ENCODE measurements at regions not wholly inside any gene's neighbourhood (a gene's known extent, or its start where the extent isn't known, plus 50 kb on each side); places are given as distances from the start of the nearest gene placed in this dataset.

- DNase-seq (ENCODE audit: low spot score) = no peak
Measured at GRCh38 chr20:6616421-6616820, 151.1 kb upstream of the BMP2 start.

- DNase-seq (ENCODE audit: low spot score) = no peak
Measured at GRCh38 chr20:6614836-6615235, 152.7 kb upstream of the BMP2 start.

DNA sequence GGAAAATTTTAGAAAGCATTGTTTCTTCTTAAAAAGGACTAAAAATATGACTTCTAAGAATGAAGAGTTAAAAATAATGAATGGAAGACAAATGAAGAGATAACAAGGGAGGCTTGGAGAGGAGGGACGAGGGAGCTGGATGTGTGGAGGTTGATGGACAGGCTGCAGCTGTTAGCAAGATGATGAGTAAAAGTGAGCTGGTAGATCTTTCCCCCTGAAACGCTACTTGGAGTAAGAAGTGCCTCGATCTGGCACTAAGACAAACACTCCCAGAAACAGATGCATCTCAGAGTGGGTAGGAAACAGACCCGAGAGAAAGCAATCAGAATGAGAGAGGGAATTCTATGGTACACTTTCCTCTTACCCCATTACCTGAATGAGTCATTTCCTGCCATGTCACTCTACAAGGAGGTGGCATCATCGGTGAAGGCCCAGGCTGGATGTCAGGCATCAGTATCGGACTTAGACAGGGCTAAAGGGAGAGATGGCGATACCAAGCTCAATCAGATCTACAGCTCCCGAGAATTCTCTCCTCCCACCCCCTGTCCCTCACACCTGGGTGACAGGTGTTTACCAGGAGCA is 154.1 kb upstream of the BMP2 start:
- DNase-seq (ENCODE audit: low spot score) = no peak

DNA sequence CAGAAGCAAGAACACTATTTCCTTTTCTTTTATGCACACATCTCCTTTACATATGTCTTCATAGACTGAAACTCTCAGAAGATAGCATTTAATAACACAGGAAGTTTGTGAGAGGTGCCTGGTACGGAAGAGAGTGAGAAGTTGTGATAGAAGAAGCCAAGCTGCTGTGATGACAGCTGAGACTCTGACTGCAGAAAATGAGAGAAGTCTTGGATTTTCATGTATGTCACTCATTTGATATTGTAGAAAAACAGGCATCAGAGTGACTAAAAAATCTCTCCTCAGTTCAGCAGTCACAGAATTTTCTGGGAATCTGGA is 154.9 kb upstream of the BMP2 start:
- DNase-seq (ENCODE audit: low spot score) = no peak

- no peak for DNase-seq (ENCODE audit: low spot score)
Measured at GRCh38 chr20:6611911-6612605, 155.4 kb upstream of the BMP2 start.

DNA sequence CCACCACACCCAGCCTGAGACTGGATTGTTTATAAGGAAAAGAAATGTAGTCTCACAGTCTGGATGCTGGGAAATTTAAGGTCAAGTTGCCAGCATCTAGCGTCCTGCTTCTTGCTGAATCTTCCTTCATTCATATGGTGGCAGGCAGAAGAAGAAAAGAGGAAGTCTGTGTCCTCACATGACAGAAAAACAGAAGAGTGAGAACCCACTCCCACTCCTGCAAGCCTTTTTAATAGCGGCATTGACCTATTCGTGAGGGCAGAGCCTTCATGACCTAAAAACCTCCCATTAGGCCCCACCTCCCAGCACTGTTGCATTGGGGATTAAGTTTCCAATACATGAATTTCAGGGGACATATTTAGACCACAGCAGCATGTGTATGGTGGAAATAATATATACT is 160.8 kb upstream of the BMP2 start:
- no peak for DNase-seq (ENCODE audit: low spot score)

GRCh38 chr20:6605055-6605935 is 162.2 kb upstream of the BMP2 start:
- no peak for DNase-seq (ENCODE audit: low spot score)

DNA sequence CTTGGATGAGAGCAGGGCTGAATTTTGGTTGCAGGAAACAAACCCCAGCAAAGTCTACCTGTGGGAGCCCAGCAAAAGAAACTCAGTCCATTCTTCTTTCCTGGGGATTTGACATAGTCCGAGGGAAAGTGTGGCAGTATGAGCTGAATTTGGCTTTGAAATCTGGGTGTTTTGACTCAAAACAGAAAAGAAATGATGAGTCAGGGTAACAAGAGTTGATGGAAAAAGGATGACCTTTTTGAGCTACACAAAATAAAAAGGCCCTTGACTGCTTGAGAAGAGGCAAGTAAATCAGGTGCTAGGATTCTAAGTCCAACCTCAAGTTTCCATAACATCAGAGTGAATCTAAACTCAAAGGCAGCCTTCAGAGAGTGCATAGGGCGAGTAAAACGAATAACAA is 163.3 kb upstream of the BMP2 start:
- no peak for DNase-seq (ENCODE audit: low spot score)

DNA sequence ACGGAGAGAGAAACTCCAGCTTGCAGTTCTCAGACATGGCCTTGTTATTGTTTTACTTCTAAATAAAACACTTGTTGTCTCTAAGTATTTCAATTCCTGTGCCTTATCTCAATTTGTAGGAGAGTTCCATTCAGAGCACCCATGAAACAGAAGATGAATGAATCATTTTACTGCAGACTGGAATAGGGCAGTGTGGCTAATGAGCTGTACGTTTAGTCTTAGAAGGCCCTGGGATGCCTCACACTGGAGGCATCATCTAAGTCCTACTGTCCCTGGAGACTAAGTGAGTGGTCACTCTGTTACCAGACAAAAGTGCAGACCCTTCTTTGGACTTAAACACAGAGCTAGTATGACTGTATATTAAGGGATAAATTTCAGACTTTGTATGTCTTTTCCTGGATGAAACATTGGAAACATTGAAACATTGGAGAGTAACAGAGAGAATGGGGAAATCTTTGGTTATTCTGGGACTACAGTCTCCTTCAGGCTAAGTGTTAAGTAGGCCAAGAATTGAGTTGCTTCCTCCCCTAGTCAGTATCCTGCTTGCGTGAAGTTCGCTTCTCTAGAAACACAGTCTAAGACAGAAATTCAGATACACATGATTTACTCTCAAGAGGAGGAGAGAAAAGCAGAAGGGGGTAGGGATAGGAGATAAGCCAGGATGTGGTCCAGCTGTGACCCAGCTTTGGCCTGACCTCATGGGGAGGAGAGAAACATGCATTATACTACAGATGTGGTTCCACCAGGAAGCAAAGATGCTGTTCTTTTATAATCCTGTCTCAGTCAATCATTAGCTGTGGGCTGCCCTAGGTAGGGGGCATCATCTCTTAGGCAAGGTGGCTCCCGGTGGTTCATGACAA is 167.4 kb upstream of the BMP2 start:
- DNase-seq (ENCODE audit: low spot score) = no peak

- DNase-seq (ENCODE audit: low spot score) = no peak
Measured at GRCh38 chr20:6595704-6596103, 171.8 kb upstream of the BMP2 start.

DNA sequence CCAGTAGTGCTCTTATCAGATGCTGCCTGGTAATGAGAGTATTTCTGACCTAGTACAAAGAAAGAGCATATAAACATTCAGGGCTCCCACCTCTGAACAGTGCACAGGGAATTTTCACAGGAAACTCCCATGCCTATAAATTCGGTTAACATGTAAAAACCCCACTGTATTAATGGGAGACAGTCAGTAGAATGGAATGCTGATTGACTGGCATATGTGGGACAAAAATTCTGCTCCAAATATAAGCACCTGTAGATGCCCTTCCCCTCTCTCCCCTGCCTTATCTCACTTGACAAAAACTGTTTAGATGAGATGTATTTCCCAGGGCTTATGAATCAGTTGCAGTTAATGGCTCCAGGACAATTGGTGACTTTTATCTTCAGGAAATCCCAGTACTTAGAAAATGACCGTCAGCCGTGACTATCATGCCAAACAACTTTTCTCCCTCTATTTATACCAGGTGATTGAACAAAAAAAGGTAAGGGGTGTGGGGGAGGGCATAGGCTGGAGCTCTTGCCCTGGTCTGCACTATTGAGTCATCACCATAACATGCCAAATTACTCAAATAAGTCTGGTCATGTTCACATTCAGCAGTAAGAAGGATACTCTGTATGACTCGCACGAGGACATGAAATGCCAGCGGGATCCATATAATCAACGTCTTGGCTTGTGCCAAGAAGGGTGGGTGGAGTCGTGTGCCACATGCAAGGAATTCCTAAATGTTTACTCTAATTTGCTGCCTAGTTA is 176.4 kb upstream of the BMP2 start:
- peak; percentile 34 for DNase-seq (ENCODE audit: low spot score)

GRCh38 chr20:6588296-6588695 is 179.2 kb upstream of the BMP2 start:
- no peak for DNase-seq (ENCODE audit: low spot score)

DNA sequence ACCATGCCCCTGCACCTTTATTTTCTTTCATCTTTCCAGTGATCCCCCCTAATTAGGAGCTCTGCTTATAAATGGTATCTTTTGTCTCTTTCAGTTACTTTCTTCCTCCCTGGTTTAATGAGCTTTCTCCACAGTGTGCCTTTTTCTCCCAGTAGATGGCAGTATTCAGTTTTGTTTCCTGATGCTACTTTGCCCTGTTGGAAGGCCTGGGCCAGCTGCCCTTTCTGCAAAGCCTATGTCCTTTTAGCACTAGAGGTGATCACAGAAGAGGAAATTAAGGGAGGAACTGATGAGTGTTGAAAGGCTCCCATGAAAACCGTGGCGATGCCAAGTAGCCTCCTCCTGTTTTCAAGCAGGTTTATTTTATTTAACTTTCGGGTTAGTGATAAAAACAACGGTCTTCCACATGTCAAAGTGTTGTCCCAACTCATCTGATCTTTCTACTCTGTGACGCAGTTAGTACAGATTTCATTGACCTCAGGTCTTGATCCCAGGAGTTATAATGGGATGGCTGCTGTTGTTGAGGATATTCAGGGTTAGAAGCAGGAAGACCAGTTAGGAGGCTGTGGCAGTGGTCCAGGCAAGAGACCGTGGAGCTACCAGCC is 184.2 kb upstream of the BMP2 start:
- DNase-seq (ENCODE audit: low spot score) = peak; percentile 66

DNA sequence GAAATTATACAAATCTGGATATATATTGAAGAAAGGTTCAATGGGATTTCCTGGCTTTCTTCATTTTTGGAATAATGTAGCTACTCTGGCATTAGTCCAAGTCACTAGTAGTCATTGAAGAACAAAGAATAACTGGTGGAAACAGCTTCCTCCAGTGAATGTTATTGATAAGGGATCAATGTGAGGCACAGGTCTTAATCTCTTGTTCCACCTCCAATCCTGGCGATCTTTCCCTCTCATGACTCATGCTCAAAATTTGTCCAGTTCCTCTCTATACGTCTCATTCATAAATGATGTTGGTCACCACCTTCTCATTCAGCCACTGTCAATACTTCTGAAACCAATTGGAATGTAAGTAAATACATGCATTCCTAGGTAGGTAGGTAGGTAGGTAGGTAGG is 185.0 kb upstream of the BMP2 start:
- no peak for DNase-seq (ENCODE audit: low spot score)

GRCh38 chr20:6580486-6580885 is 187.0 kb upstream of the BMP2 start:
- no peak for DNase-seq (ENCODE audit: low spot score)

GRCh38 chr20:6579824-6580223 is 187.7 kb upstream of the BMP2 start:
- no peak for DNase-seq (ENCODE audit: low spot score)

GRCh38 chr20:6579417-6579816 is 188.1 kb upstream of the BMP2 start:
- DNase-seq (ENCODE audit: low spot score) = no peak

DNA sequence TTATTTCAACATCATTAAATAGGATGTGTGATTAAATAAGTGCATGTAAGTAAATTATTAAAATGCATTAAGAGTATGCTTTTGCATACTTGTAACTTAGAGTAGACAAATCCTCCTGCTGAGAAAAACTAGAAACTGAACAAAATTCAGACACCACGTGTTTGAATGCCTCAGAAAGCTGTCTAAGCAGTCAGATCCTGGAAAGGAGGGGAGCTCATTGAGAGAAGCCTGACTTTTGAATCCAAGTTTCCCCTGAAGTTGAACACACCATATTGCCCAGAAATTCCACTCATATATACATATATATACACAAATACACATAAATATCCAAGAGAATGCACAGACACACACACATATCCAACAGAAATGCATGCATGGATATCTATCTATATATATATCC is 190.0 kb upstream of the BMP2 start:
- DNase-seq (ENCODE audit: low spot score) = no peak

GRCh38 chr20:6576726-6577125 is 190.8 kb upstream of the BMP2 start:
- no peak for DNase-seq (ENCODE audit: low spot score)

GRCh38 chr20:6575912-6576401 is 191.5 kb upstream of the BMP2 start:
- DNase-seq (ENCODE audit: low spot score) = no peak

DNA sequence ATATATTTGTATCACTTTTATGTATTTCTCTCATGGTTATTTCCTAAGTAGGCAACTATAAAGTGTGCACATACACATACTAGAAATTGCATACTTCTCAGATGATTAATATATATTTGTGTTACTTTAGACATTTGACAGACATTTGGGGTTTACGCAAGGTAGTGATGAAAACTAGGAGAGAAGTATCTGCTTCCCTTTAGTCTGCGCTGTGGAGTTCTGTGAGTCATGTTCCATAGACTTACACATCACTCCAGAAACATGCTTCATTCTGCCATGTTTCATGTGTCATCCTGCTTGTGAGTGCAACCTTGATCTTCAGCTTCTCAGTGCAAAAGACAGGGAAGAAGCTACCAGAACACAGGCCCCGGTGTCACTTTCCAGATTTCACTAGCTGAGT is 200.7 kb upstream of the BMP2 start:
- no peak for DNase-seq (ENCODE audit: low spot score)

Data from AG20443 (cell line).